H1 (cell line): ENCODE measurements at regions not wholly inside any gene's neighbourhood (a gene's known extent, or its start where the extent isn't known, plus 50 kb on each side); places are given as distances from the start of the nearest gene placed in this dataset.

Experiments used
- CBX5 ChIP-seq: fragments of 300-800, 300-1000 bp; sonication (generic); IDR thresholded peaks from 2 replicates; pipeline ENCODE4 v1.7.1; 2016; ENCODE audit warnings: antibody characterized with exemption, low read length, low read depth
- CEBPB ChIP-seq: IDR thresholded peaks from 2 replicates; pipeline ENCODE4 v1.6.1; 2012; ENCODE audit warnings: low read depth, low read length
- CTCF ChIP-seq, 3 experiments: IDR thresholded peaks; 1 replicate in 2 of 3; 2 replicates in 1 of 3; pipeline versions ENCODE4 v1.5.1 to v1.6.1; 2011; ENCODE audit warnings: low read length in 3 of 3, mild to moderate bottlenecking in 3 of 3, inconsistent platforms in 2 of 3, low read depth in 1 of 3, moderate library complexity in 1 of 3; ENCODE audit not compliant: insufficient read depth in 1 of 3; ENCODE audit errors: control extremely low read depth in 1 of 3
- RFX5 ChIP-seq: IDR thresholded peaks from 2 replicates; pipeline ENCODE4 v1.6.1; 2011; ENCODE audit warnings: low read depth, low read length, improper control_type of control experiment, borderline replicate concordance
- RNF2 ChIP-seq: fragments of 200-900, 300-1000 bp; sonication (generic); IDR thresholded peaks from 2 replicates; pipeline ENCODE4 v1.7.1; 2016; ENCODE audit warnings: borderline replicate concordance, low read depth, mild to moderate bottlenecking, antibody characterized with exemption, low read length; ENCODE audit not compliant: poor library complexity, severe bottlenecking; ENCODE audit errors: missing control alignments

GRCh38 chr18:47417807-47418206 lies 166.3 kb upstream of the SKOR2 start:
- TF ChIP-seq CTCF (IDR thresholded peaks at IDR 0.05; ENCODE audit: control extremely low read depth in 1 of 3, insufficient read depth in 1 of 3, low read depth in 1 of 3, low read length in 3 of 3) (no peak), RNF2 (no peak), RFX5 (no peak), CBX5 (no peak), CEBPB (no peak)
